Neural progenitor cell (in vitro differentiated cells): ENCODE measurements at regions not wholly inside any gene's neighbourhood (a gene's known extent, or its start where the extent isn't known, plus 50 kb on each side); places are given as distances from the start of the nearest gene placed in this dataset.

Experiments used
- DNase-seq: peaks from one replicate; pipeline ENCODE4 v3.0.0-alpha.2; 2016; ENCODE audit warnings: low spot score
- H2AFZ ChIP-seq: fragments of 200-600 bp; sonication (generic); replicated peaks from 2 replicates; pipeline ENCODE4 v1.6.1; 2016; ENCODE audit warnings: antibody characterized with exemption
- H3F3A ChIP-seq: fragments of 200-600 bp; sonication (generic); 2 replicates; pipeline ENCODE4 v1.6.1; 2016; ENCODE audit warnings: antibody characterized with exemption, low read depth
- H3K27ac ChIP-seq: fragments of 200-600 bp; sonication (generic); 2 replicates; pipeline ENCODE4 v1.5.1; 2016; ENCODE audit warnings: mild to moderate bottlenecking
- H3K27me3 ChIP-seq: fragments of 200-600 bp; sonication (generic); 2 replicates; pipeline ENCODE4 v1.6.1; 2016; ENCODE audit warnings: mild to moderate bottlenecking, moderate library complexity
- H3K36me3 ChIP-seq: fragments of 200-600 bp; sonication (generic); 2 replicates; pipeline ENCODE4 v1.5.1; 2016
- H3K4me1 ChIP-seq: fragments of 200-600 bp; sonication (generic); 2 replicates; pipeline ENCODE4 v1.6.1; 2016; ENCODE audit warnings: mixed run types
- H3K4me2 ChIP-seq: fragments of 200-600 bp; sonication (generic); 2 replicates; pipeline ENCODE4 v1.6.1; 2016
- H3K4me3 ChIP-seq: fragments of 200-600 bp; sonication (generic); 2 replicates; pipeline ENCODE4 v1.5.1; 2016
- H3K79me2 ChIP-seq: fragments of 200-600 bp; sonication (generic); 2 replicates; pipeline ENCODE4 v1.6.1; 2016; ENCODE audit warnings: low read depth
- H3K9ac ChIP-seq: fragments of 200-600 bp; sonication (generic); 2 replicates; pipeline ENCODE4 v1.6.1; 2016
- H3K9me3 ChIP-seq: fragments of 200-600 bp; sonication (generic); 2 replicates; pipeline ENCODE4 v1.5.1; 2016; ENCODE audit warnings: low read depth
- H4K20me1 ChIP-seq: fragments of 200-600 bp; sonication (generic); 2 replicates; pipeline ENCODE4 v1.6.1; 2016; ENCODE audit warnings: low read depth
- H3K27ac Mint-ChIP-seq: 3 replicates; pipeline ENCODE4 v1.8.0; 2021; ENCODE audit warnings: mixed read lengths
- H3K27me3 Mint-ChIP-seq: 2 replicates; pipeline ENCODE4 v1.8.0; 2022; ENCODE audit warnings: low read depth, mild to moderate bottlenecking, inconsistent platforms, moderate library complexity, mixed read lengths; ENCODE audit not compliant: insufficient read depth
- H3K36me3 Mint-ChIP-seq: 3 replicates; pipeline ENCODE4 v1.8.0; 2021; ENCODE audit warnings: mixed read lengths
- H3K4me1 Mint-ChIP-seq: 3 replicates; pipeline ENCODE4 v1.8.0; 2021; ENCODE audit warnings: mixed read lengths
- H3K4me3 Mint-ChIP-seq: 3 replicates; pipeline ENCODE4 v1.8.0; 2021; ENCODE audit warnings: mild to moderate bottlenecking, moderate library complexity, mixed read lengths
- H3K9me3 Mint-ChIP-seq: 3 replicates; pipeline ENCODE4 v1.8.0; 2020; ENCODE audit warnings: mixed read lengths
- EZH2 ChIP-seq: fragments of 200-600 bp; sonication (generic); IDR thresholded peaks from 2 replicates; pipeline ENCODE4 v1.6.1; 2017; ENCODE audit warnings: antibody characterized with exemption, mild to moderate bottlenecking, moderate library complexity
- EZH2phosphoT487 ChIP-seq: fragments of 200-600 bp; sonication (generic); IDR thresholded peaks from 2 replicates; pipeline ENCODE4 v1.6.1; 2017; ENCODE audit warnings: antibody characterized with exemption
- TF ChIP-seq, protein P1 (sequence below): fragments of 200-600 bp; sonication (generic); IDR thresholded peaks from 2 replicates; pipeline ENCODE4 v1.5.1; 2017; ENCODE audit warnings: antibody characterized with exemption, mild to moderate bottlenecking

DNA sequence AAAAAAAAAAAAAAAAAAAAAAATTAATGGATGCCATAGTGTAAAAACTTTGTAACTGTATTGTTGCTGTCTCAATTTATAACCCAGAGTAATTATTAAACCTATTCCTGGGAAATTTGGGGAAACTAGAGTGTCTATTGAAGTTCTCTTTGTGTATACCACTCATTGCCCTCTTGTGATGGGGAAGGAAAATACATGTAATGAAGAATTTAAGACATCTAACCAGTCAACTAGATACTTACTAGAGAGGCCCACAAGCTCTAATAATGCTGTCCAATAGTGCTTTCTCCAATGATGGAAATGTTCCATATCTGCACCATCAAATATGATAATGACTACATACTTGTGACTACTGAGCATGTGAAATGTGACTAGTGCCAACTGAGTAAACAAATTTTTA lies 168.5 kb upstream of the SLC39A10 start:
- TF ChIP-seq, protein P1, sequence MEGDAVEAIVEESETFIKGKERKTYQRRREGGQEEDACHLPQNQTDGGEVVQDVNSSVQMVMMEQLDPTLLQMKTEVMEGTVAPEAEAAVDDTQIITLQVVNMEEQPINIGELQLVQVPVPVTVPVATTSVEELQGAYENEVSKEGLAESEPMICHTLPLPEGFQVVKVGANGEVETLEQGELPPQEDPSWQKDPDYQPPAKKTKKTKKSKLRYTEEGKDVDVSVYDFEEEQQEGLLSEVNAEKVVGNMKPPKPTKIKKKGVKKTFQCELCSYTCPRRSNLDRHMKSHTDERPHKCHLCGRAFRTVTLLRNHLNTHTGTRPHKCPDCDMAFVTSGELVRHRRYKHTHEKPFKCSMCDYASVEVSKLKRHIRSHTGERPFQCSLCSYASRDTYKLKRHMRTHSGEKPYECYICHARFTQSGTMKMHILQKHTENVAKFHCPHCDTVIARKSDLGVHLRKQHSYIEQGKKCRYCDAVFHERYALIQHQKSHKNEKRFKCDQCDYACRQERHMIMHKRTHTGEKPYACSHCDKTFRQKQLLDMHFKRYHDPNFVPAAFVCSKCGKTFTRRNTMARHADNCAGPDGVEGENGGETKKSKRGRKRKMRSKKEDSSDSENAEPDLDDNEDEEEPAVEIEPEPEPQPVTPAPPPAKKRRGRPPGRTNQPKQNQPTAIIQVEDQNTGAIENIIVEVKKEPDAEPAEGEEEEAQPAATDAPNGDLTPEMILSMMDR = no peak
- TF ChIP-seq EZH2 (no peak), EZH2phosphoT487 (no peak)
- no peaks in the 10 kb centered on the region for H3K36me3 Mint-ChIP-seq
- H3K4me3 ChIP-seq = no peak overlapping the region
- no peaks in the 10 kb centered on the region for H3K79me2 ChIP-seq
- no peak overlapping the region for H3K9ac ChIP-seq
- no peak for DNase-seq
- no peak overlapping the region for H3K4me3 Mint-ChIP-seq
- no peaks in the 10 kb centered on the region for H4K20me1 ChIP-seq
- H3K9me3 ChIP-seq = no peaks in the 10 kb centered on the region
- no peak overlapping the region for H2AFZ ChIP-seq
- H3K9me3 Mint-ChIP-seq = no peaks in the 10 kb centered on the region
- H3K27me3 Mint-ChIP-seq = no peaks in the 10 kb centered on the region
- H3K36me3 ChIP-seq = no peaks in the 10 kb centered on the region
- H3F3A ChIP-seq = no peaks in the 10 kb centered on the region
- H3K4me1 Mint-ChIP-seq = peaks cover 8% of the 10 kb centered on the region
- no peak overlapping the region for H3K4me2 ChIP-seq
- H3K27me3 ChIP-seq = no peaks in the 10 kb centered on the region
- H3K4me1 ChIP-seq = no peaks in the 10 kb centered on the region
- H3K27ac Mint-ChIP-seq = no peak overlapping the region
- no peak overlapping the region for H3K27ac ChIP-seq

DNA sequence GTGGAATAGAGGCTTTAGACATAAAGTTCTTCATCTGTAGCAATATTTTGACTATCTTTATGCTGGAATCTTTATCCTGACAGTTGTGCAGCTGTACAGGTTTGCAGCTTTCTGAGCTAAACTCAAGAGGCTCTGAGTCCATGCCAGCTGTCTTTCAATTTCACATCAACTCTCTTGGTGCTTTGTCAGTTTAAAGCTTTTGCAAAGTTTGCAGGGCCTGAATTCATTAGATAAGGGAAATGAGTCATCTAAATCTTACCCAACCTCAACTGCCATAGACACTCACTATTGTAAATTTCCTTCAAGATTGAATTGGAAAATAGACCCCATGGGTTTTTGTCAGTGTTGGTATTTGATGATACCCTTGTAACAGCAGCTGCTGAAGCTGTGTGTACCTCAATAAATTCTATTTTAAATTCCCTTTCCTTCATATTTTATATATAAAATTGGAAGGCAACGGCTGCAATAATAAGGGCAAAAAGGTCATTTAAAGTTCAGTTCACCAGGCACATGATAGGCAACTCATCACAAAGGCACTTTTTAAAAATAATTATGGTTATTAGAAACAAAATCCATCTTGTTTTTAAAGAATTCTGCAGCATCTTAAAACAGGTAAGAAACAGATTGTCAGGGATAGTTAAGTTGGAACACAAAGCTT lies 169.9 kb upstream of the SLC39A10 start:
- no peaks in the 10 kb centered on the region for H3K27me3 ChIP-seq
- Mint-ChIP-seq H3K4me3 (no peak overlapping the region), H3K27me3 (no peaks in the 10 kb centered on the region), H3K36me3 (no peaks in the 10 kb centered on the region), H3K27ac (no peak overlapping the region), H3K9me3 (no peaks in the 10 kb centered on the region), H3K4me1 (peaks cover 8% of the 10 kb centered on the region)
- H3K4me1 ChIP-seq = no peaks in the 10 kb centered on the region
- TF ChIP-seq EZH2 = no peak
- TF ChIP-seq, protein P1 = no peak
- no peak for TF ChIP-seq EZH2phosphoT487
- no peak overlapping the region for H3K9ac ChIP-seq
- no peak overlapping the region for H2AFZ ChIP-seq
- no peaks in the 10 kb centered on the region for H3K36me3 ChIP-seq
- H3K79me2 ChIP-seq = no peaks in the 10 kb centered on the region
- H4K20me1 ChIP-seq = no peaks in the 10 kb centered on the region
- no peaks in the 10 kb centered on the region for H3K9me3 ChIP-seq
- no peak overlapping the region for H3K27ac ChIP-seq
- no peak overlapping the region for H3K4me3 ChIP-seq
- H3K4me2 ChIP-seq = no peak overlapping the region
- H3F3A ChIP-seq = no peaks in the 10 kb centered on the region
- no peak for DNase-seq

DNA sequence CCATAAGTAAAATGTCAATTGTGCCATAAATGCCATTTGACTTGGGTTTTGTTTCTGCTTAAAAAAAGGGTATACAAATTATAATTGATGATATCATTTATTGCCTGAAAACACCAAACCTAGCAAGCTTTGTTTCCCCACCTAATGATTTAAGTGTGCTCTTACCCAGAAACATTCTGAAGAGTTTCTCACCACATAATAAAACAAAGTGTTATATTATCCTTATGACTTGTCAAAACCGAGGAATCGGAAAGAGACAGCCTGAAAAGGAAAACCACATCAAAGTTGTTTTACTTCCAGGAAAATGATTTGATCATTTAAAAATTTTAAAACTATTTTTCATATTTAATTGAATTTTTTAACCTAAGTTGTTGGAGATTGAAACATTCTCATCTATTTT lies 170.5 kb upstream of the SLC39A10 start:
- Mint-ChIP-seq H3K4me3 (no peak overlapping the region), H3K27ac (no peak overlapping the region), H3K9me3 (no peaks in the 10 kb centered on the region), H3K4me1 (peaks cover 8% of the 10 kb centered on the region), H3K36me3 (no peaks in the 10 kb centered on the region), H3K27me3 (no peaks in the 10 kb centered on the region)
- Histone ChIP-seq H3K9me3 (no peaks in the 10 kb centered on the region), H3K4me2 (no peak overlapping the region), H3K9ac (no peak overlapping the region), H3K79me2 (no peaks in the 10 kb centered on the region), H3K36me3 (no peaks in the 10 kb centered on the region), H3K27me3 (no peaks in the 10 kb centered on the region), H3K27ac (no peak overlapping the region), H4K20me1 (no peaks in the 10 kb centered on the region), H3K4me1 (no peaks in the 10 kb centered on the region), H2AFZ (no peak overlapping the region), H3F3A (no peaks in the 10 kb centered on the region), H3K4me3 (no peak overlapping the region)
- DNase-seq = no peak
- TF ChIP-seq, protein P1 = no peak
- no peak for TF ChIP-seq EZH2phosphoT487
- no peak for TF ChIP-seq EZH2
